Endodermal cell (in vitro differentiated cells): ENCODE measurements at regions not wholly inside any gene's neighbourhood (a gene's known extent, or its start where the extent isn't known, plus 50 kb on each side); places are given as distances from the start of the nearest gene placed in this dataset.

Experiments
- DNase-seq: peaks from one replicate; pipeline ENCODE4 v3.0.0-alpha.2; 2017
- H3K27ac ChIP-seq: 2 replicates; pipeline ENCODE4 v1.5.1; 2013; ENCODE audit warnings: mild to moderate bottlenecking, low read depth, low read length, moderate library complexity
- H3K27me3 ChIP-seq: 2 replicates; pipeline ENCODE4 v1.6.1; 2013; ENCODE audit warnings: mild to moderate bottlenecking, low read length, moderate library complexity; ENCODE audit not compliant: insufficient read depth, control insufficient read depth, poor library complexity, severe bottlenecking
- H3K36me3 ChIP-seq: 2 replicates; pipeline ENCODE4 v1.7.0; 2013; ENCODE audit warnings: mild to moderate bottlenecking, low read length, moderate library complexity; ENCODE audit not compliant: control insufficient read depth, insufficient read depth
- H3K4me1 ChIP-seq: one replicate; pipeline ENCODE4 v1.7.0; 2013; ENCODE audit warnings: low read length; ENCODE audit not compliant: control insufficient read depth, insufficient read depth
- H3K4me3 ChIP-seq: 2 replicates; pipeline ENCODE4 v1.5.1; 2013; ENCODE audit warnings: mild to moderate bottlenecking, low read length, moderate library complexity
- H3K9ac ChIP-seq: 2 replicates; pipeline ENCODE4 v1.6.1; 2013; ENCODE audit warnings: mild to moderate bottlenecking, low read length, moderate library complexity; ENCODE audit not compliant: poor library complexity, severe bottlenecking; ENCODE audit errors: extremely low read depth
- H3K9me3 ChIP-seq: 2 replicates; pipeline ENCODE4 v1.6.1; 2013; ENCODE audit warnings: mild to moderate bottlenecking, low read length, moderate library complexity; ENCODE audit not compliant: control insufficient read depth
- H3K27ac Mint-ChIP-seq: 2 replicates; pipeline ENCODE4 v1.8.0; 2020; ENCODE audit warnings: mixed read lengths
- H3K27me3 Mint-ChIP-seq: 2 replicates; pipeline ENCODE4 v1.8.0; 2021; ENCODE audit warnings: mild to moderate bottlenecking, mixed read lengths; ENCODE audit not compliant: insufficient read depth
- H3K36me3 Mint-ChIP-seq: 2 replicates; pipeline ENCODE4 v1.8.0; 2020; ENCODE audit warnings: low read depth, mixed read lengths
- H3K4me1 Mint-ChIP-seq: 2 replicates; pipeline ENCODE4 v1.8.0; 2020; ENCODE audit warnings: mixed read lengths
- H3K4me3 Mint-ChIP-seq: 2 replicates; pipeline ENCODE4 v1.8.0; 2020; ENCODE audit warnings: mild to moderate bottlenecking, moderate library complexity, mixed read lengths
- H3K9me3 Mint-ChIP-seq: 2 replicates; pipeline ENCODE4 v1.8.0; 2020; ENCODE audit warnings: mild to moderate bottlenecking, mixed read lengths
- CTCF ChIP-seq: fragments of 200-600 bp; sonication (generic); conservative IDR thresholded peaks from 2 replicates; pipeline ENCODE4 v1.5.0; 2021; ENCODE audit warnings: antibody characterized with exemption, mild to moderate bottlenecking
- WGBS, 2 experiments: methylation state at CpG; one replicate each; pipeline versions ENCODE4 v1.1.5 to v1.1.7; 2013; ENCODE audit warnings: missing lambda C conversion rate in 2 of 2, mixed read lengths in 1 of 2; ENCODE audit not compliant: insufficient coverage in 1 of 2, insufficient read length in 1 of 2; 5-methylcytosine and 5-hydroxymethylcytosine counted together

GRCh38 chr14:30179381-30180130 lies 251.9 kb upstream of the PRKD1 start:
- H3K4me1 ChIP-seq, result no peaks in the 10 kb centered on the region
- H3K4me3 ChIP-seq, result no peak overlapping the region
- H3K27ac ChIP-seq, result no peak overlapping the region
- H3K27me3 ChIP-seq, result no peaks in the 10 kb centered on the region
- no peaks in the 10 kb centered on the region for H3K36me3 Mint-ChIP-seq
- no peak for TF ChIP-seq CTCF
- WGBS, 2 experiments, result 88 to 89% methylated on average over 2 to 3 of the region's 4 CpGs
- H3K4me1 Mint-ChIP-seq, result no peaks in the 10 kb centered on the region
- H3K9me3 Mint-ChIP-seq, result peaks cover 3% of the 10 kb centered on the region
- H3K27ac Mint-ChIP-seq, result no peak overlapping the region
- H3K9ac ChIP-seq, result no peak overlapping the region
- H3K36me3 ChIP-seq, result no peaks in the 10 kb centered on the region
- H3K4me3 Mint-ChIP-seq, result no peak overlapping the region
- H3K27me3 Mint-ChIP-seq, result peaks cover 5% of the 10 kb centered on the region
- DNase-seq, result no peak
- no peaks in the 10 kb centered on the region for H3K9me3 ChIP-seq

GRCh38 chr14:30180219-30180618 lies 252.6 kb upstream of the PRKD1 start:
- no peak overlapping the region for H3K9ac ChIP-seq
- H3K36me3 Mint-ChIP-seq, result no peaks in the 10 kb centered on the region
- H3K4me3 Mint-ChIP-seq, result no peak overlapping the region
- H3K4me1 Mint-ChIP-seq, result no peaks in the 10 kb centered on the region
- no peaks in the 10 kb centered on the region for H3K36me3 ChIP-seq
- DNase-seq, result no peak
- no peaks in the 10 kb centered on the region for H3K27me3 ChIP-seq
- no peak overlapping the region for H3K4me3 ChIP-seq
- H3K27me3 Mint-ChIP-seq, result peaks cover 5% of the 10 kb centered on the region
- no peak overlapping the region for H3K27ac ChIP-seq
- WGBS, 2 experiments, result 46 to 50% methylated on average over 2 of the region's 2 CpGs
- no peaks in the 10 kb centered on the region for H3K4me1 ChIP-seq
- H3K9me3 Mint-ChIP-seq, result no peaks in the 10 kb centered on the region
- no peak for TF ChIP-seq CTCF
- no peaks in the 10 kb centered on the region for H3K9me3 ChIP-seq
- H3K27ac Mint-ChIP-seq, result no peak overlapping the region

GRCh38 chr14:30185832-30186231 lies 258.2 kb upstream of the PRKD1 start:
- Histone ChIP-seq H3K9me3 (no peaks in the 10 kb centered on the region), H3K4me3 (no peak overlapping the region), H3K36me3 (no peaks in the 10 kb centered on the region), H3K9ac (no peak overlapping the region), H3K27me3 (no peaks in the 10 kb centered on the region), H3K4me1 (no peaks in the 10 kb centered on the region), H3K27ac (no peak overlapping the region)
- DNase-seq, result no peak
- no peak overlapping the region for H3K27ac Mint-ChIP-seq
- no peaks in the 10 kb centered on the region for H3K9me3 Mint-ChIP-seq
- no peak overlapping the region for H3K4me3 Mint-ChIP-seq
- H3K27me3 Mint-ChIP-seq, result no peaks in the 10 kb centered on the region
- TF ChIP-seq CTCF, result peak; percentile 72
- H3K4me1 Mint-ChIP-seq, result no peaks in the 10 kb centered on the region
- no peaks in the 10 kb centered on the region for H3K36me3 Mint-ChIP-seq
